GM12873 (cell line): ENCODE measurements at regions not wholly inside any gene's neighbourhood (a gene's known extent, or its start where the extent isn't known, plus 50 kb on each side); places are given as distances from the start of the nearest gene placed in this dataset.

Experiments
- CTCF ChIP-seq: IDR thresholded peaks from 2 replicates; pipeline ENCODE4 v1.5.1; 2012; ENCODE audit warnings: low read depth, mild to moderate bottlenecking, moderate library complexity, low read length, control low read depth; ENCODE audit not compliant: insufficient read depth; ENCODE audit errors: missing control alignments

GRCh38 chr3:181403876-181404660, 307.7 kb upstream of the SOX2 start:
- no peak for TF ChIP-seq CTCF

GRCh38 chr3:181402347-181402746, 309.4 kb upstream of the SOX2 start:
- no peak for TF ChIP-seq CTCF

GRCh38 chr3:181384970-181385369, 326.8 kb upstream of the SOX2 start:
- no peak for TF ChIP-seq CTCF

- TF ChIP-seq CTCF: no peak
Measured at GRCh38 chr3:181383760-181384159, 328.0 kb upstream of the SOX2 start.

GRCh38 chr3:181383201-181383600, 328.5 kb upstream of the SOX2 start:
- no peak for TF ChIP-seq CTCF

GRCh38 chr3:181382656-181383055, 329.1 kb upstream of the SOX2 start:
- no peak for TF ChIP-seq CTCF

GRCh38 chr3:181379278-181379677, 332.4 kb upstream of the SOX2 start:
- no peak for TF ChIP-seq CTCF
